HUES6 (cell line): ENCODE measurements at regions not wholly inside any gene's neighbourhood (a gene's known extent, or its start where the extent isn't known, plus 50 kb on each side); places are given as distances from the start of the nearest gene placed in this dataset.

Experiments
- H3K27ac ChIP-seq: 2 replicates; pipeline ENCODE4 v1.7.0; 2013; ENCODE audit warnings: low read depth, mild to moderate bottlenecking, low read length, inconsistent platforms
- H3K27me3 ChIP-seq: 2 replicates; pipeline ENCODE4 v1.6.1; 2013; ENCODE audit warnings: low read length; ENCODE audit not compliant: control insufficient read depth, insufficient read depth
- H3K36me3 ChIP-seq: 2 replicates; pipeline ENCODE4 v1.6.1; 2013; ENCODE audit warnings: low read length; ENCODE audit not compliant: control insufficient read depth, insufficient read depth
- H3K4me1 ChIP-seq: 2 replicates; pipeline ENCODE4 v1.6.1; 2013; ENCODE audit warnings: low read length; ENCODE audit not compliant: control insufficient read depth, insufficient read depth
- H3K4me3 ChIP-seq: 2 replicates; pipeline ENCODE4 v1.5.1; 2013; ENCODE audit warnings: low read depth, low read length
- H3K9ac ChIP-seq: one replicate; pipeline ENCODE4 v1.6.1; 2013; ENCODE audit warnings: mild to moderate bottlenecking, low read length
- H3K9me3 ChIP-seq: 2 replicates; pipeline ENCODE4 v1.6.1; 2013; ENCODE audit warnings: low read depth, low read length; ENCODE audit not compliant: control insufficient read depth, insufficient read depth

DNA sequence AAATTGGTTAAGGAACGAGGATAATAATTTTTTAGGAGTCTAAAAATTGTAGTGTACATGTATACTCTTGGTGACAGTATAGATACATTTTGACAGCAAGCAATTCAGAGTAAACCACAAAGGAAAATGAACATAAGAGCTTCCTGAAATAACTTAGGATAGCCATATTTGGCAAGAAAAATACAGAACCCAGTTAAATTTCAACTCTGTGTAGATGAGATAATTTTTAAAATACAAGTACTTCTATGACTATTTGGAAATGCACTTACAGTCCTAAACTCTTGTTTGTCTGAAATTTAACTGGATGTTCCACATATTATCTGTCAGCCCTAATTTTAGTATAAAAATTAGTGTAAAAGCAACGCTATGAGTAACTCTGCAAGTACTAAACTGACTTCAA lies 124.4 kb upstream of the PCDH18 start:
- Histone ChIP-seq H3K36me3 (no peaks in the 10 kb centered on the region), H3K4me1 (no peaks in the 10 kb centered on the region), H3K4me3 (no peak overlapping the region), H3K9ac (no peak overlapping the region), H3K9me3 (peaks cover 4% of the 10 kb centered on the region), H3K27ac (no peak overlapping the region), H3K27me3 (no peaks in the 10 kb centered on the region)

DNA sequence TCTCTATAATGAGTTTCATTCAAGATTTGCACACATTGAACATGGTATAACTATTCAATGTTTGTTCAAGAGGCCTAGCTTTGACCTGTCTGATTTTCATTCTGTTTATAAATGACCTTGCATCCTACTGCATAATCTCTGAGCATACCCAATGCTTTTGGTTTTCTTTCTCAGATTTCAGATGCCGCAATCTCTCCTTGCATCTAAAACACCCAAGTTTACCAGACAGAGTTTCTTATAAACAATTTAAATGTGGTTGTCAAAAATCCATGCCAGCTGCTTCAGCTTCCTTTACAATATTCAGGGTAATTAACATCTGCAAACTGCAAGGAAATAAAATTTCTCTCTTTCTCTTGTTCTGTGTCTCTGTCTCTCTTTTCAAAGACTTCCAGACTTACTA lies 123.0 kb upstream of the PCDH18 start:
- H3K27ac ChIP-seq, result no peak overlapping the region
- no peak overlapping the region for H3K4me3 ChIP-seq
- H3K9ac ChIP-seq, result no peak overlapping the region
- no peaks in the 10 kb centered on the region for H3K4me1 ChIP-seq
- no peaks in the 10 kb centered on the region for H3K9me3 ChIP-seq
- H3K27me3 ChIP-seq, result no peaks in the 10 kb centered on the region
- no peaks in the 10 kb centered on the region for H3K36me3 ChIP-seq

DNA sequence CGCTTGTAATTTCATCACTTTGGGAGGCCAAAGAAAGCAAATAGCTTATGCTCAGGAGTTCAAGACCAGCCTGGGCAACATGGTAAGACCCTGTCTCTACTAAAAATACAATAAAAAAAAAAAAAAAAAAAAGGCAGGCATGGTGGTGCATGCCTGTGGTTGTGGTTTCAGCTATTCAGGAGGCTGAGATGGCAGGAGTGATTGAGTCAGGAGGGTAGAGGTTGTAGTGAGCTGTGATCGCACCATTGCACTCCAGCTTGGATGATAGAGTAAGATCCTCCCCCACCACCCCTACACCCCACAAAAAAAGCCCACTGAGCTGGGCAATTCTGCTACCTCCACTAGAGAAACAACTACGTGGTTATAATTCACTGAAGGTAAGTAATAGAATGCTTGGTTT lies 118.8 kb upstream of the PCDH18 start:
- Histone ChIP-seq H3K4me1 (no peaks in the 10 kb centered on the region), H3K36me3 (no peaks in the 10 kb centered on the region), H3K27me3 (no peaks in the 10 kb centered on the region), H3K9me3 (no peaks in the 10 kb centered on the region), H3K4me3 (no peak overlapping the region), H3K9ac (no peak overlapping the region), H3K27ac (no peak overlapping the region)

GRCh38 chr4:137649711-137650450 lies 117.6 kb upstream of the PCDH18 start:
- Histone ChIP-seq H3K9ac (no peak overlapping the region), H3K4me1 (no peaks in the 10 kb centered on the region), H3K9me3 (no peaks in the 10 kb centered on the region), H3K36me3 (no peaks in the 10 kb centered on the region), H3K27me3 (no peaks in the 10 kb centered on the region), H3K4me3 (no peak overlapping the region), H3K27ac (no peak overlapping the region)

GRCh38 chr4:137648531-137648930 lies 116.2 kb upstream of the PCDH18 start:
- Histone ChIP-seq H3K27me3 (no peaks in the 10 kb centered on the region), H3K4me3 (no peak overlapping the region), H3K27ac (no peak overlapping the region), H3K9me3 (no peaks in the 10 kb centered on the region), H3K9ac (no peak overlapping the region), H3K36me3 (no peaks in the 10 kb centered on the region), H3K4me1 (no peaks in the 10 kb centered on the region)

DNA sequence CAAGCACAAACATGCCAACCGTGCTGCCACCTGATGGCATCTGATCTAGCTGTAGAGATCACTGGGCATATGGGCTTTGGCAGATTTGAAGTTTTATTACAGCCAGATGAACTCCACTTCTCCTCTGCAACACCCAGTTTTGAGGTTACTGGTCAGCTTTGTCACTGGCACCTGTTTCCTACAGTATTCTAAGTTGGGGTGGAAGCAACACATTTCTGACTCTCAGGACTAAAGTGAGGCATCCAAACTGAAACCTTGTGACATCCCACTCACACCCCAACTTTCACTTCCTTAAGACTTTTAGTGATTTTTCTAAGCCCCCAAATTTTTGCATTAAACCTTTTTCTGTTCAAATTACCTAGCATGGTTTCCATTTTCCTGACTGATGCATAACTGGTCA lies 115.1 kb upstream of the PCDH18 start:
- no peaks in the 10 kb centered on the region for H3K27me3 ChIP-seq
- no peak overlapping the region for H3K4me3 ChIP-seq
- no peaks in the 10 kb centered on the region for H3K4me1 ChIP-seq
- H3K27ac ChIP-seq, result no peak overlapping the region
- no peak overlapping the region for H3K9ac ChIP-seq
- no peaks in the 10 kb centered on the region for H3K36me3 ChIP-seq
- no peaks in the 10 kb centered on the region for H3K9me3 ChIP-seq

GRCh38 chr4:137644201-137644600 lies 111.9 kb upstream of the PCDH18 start:
- no peaks in the 10 kb centered on the region for H3K27me3 ChIP-seq
- no peaks in the 10 kb centered on the region for H3K9me3 ChIP-seq
- no peak overlapping the region for H3K4me3 ChIP-seq
- no peaks in the 10 kb centered on the region for H3K36me3 ChIP-seq
- H3K4me1 ChIP-seq, result no peaks in the 10 kb centered on the region
- no peak overlapping the region for H3K27ac ChIP-seq
- no peak overlapping the region for H3K9ac ChIP-seq

DNA sequence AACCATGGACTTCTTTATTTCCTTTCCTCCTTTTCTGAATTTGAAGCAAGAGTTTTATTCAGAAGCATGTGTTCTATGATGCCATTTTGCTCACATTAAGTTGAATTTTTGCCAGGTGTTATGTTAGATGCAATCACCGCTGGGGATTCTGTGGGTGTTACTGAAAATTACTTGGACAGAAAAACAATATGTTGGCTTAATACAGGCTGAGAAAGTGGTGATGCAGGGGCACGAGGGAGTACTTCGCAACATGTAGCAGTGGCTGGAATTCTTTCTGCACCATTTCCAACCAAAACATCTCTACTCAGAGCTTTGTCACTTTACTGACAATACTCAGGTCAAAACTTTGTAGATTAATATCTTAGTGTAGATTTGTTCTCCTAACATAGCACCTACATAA lies 109.2 kb upstream of the PCDH18 start:
- H3K4me1 ChIP-seq, result no peaks in the 10 kb centered on the region
- H3K36me3 ChIP-seq, result no peaks in the 10 kb centered on the region
- no peak overlapping the region for H3K4me3 ChIP-seq
- no peaks in the 10 kb centered on the region for H3K27me3 ChIP-seq
- no peak overlapping the region for H3K9ac ChIP-seq
- no peaks in the 10 kb centered on the region for H3K9me3 ChIP-seq
- H3K27ac ChIP-seq, result no peak overlapping the region

- H3K36me3 ChIP-seq, result no peaks in the 10 kb centered on the region
- H3K4me1 ChIP-seq, result no peaks in the 10 kb centered on the region
- H3K27ac ChIP-seq, result no peak overlapping the region
- H3K9ac ChIP-seq, result no peak overlapping the region
- H3K9me3 ChIP-seq, result no peaks in the 10 kb centered on the region
- H3K27me3 ChIP-seq, result no peaks in the 10 kb centered on the region
- no peak overlapping the region for H3K4me3 ChIP-seq
Observed at GRCh38 chr4:137640838-137641158, 108.5 kb upstream of the PCDH18 start.

- Histone ChIP-seq H3K4me3 (no peak overlapping the region), H3K9ac (no peak overlapping the region), H3K36me3 (no peaks in the 10 kb centered on the region), H3K9me3 (no peaks in the 10 kb centered on the region), H3K27ac (no peak overlapping the region), H3K4me1 (no peaks in the 10 kb centered on the region), H3K27me3 (no peaks in the 10 kb centered on the region)
Observed at GRCh38 chr4:137640156-137640837, 108.0 kb upstream of the PCDH18 start.

DNA sequence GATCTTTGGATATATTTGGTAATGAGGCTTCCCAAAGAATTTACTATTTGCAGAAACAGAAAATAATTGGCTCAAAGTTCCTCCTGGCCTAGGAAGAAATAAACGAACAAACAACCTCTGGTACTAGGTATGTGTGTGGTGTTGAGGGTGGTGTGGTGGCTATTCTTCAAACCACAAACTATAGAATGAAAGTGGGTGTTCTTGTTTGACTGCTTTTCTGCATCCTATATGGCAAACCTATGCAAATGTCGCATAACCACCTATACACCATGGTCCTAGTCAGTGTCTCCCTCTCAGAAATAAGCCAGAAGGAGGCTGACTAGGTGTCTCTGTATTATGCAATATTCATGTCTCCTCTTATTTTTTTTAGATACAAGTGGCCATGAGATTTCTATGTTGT lies 106.6 kb upstream of the PCDH18 start:
- Histone ChIP-seq H3K9ac (no peak overlapping the region), H3K4me3 (no peak overlapping the region), H3K27ac (no peak overlapping the region), H3K9me3 (no peaks in the 10 kb centered on the region), H3K4me1 (no peaks in the 10 kb centered on the region), H3K36me3 (no peaks in the 10 kb centered on the region), H3K27me3 (no peaks in the 10 kb centered on the region)
